ENCODE measurements at regions not wholly inside any gene's neighbourhood (a gene's known extent, or its start where the extent isn't known, plus 50 kb on each side); places are given as distances from the start of the nearest gene placed in this dataset.
A peak's percentile ranks its signal among the peaks of the same experiment; 100 is the strongest.

GRCh38 chr9:19994296-19994695 lies 205.5 kb upstream of the SLC24A2 start:
- no peak for DNase-seq

- DNase-seq: no peak
Observed at GRCh38 chr9:19992556-19992955, 203.7 kb upstream of the SLC24A2 start.

- DNase-seq: no peak
Observed at GRCh38 chr9:19989213-19989612, 200.4 kb upstream of the SLC24A2 start.

- no peak for DNase-seq
Observed at GRCh38 chr9:19988281-19988680, 199.4 kb upstream of the SLC24A2 start.

- DNase-seq: no peak
Observed at GRCh38 chr9:19985081-19985480, 196.2 kb upstream of the SLC24A2 start.

- DNase-seq: peak; percentile 14
Observed at GRCh38 chr9:19976226-19976625, 187.4 kb upstream of the SLC24A2 start.

GRCh38 chr9:19975499-19975898 lies 186.7 kb upstream of the SLC24A2 start:
- DNase-seq: no peak

- DNase-seq: no peak
Observed at GRCh38 chr9:19969721-19970120, 180.9 kb upstream of the SLC24A2 start.

GRCh38 chr9:19967888-19968459 lies 179.1 kb upstream of the SLC24A2 start:
- no peak for DNase-seq

- no peak for DNase-seq
Observed at GRCh38 chr9:19967216-19967887, 178.5 kb upstream of the SLC24A2 start.

- no peak for DNase-seq
Observed at GRCh38 chr9:19965336-19965735, 176.5 kb upstream of the SLC24A2 start.

GRCh38 chr9:19947996-19948395 lies 159.2 kb upstream of the SLC24A2 start:
- DNase-seq: no peak

- no peak for DNase-seq
Observed at GRCh38 chr9:19946441-19947109, 157.7 kb upstream of the SLC24A2 start.

- DNase-seq: no peak
Observed at GRCh38 chr9:19941874-19942273, 153.0 kb upstream of the SLC24A2 start.

- DNase-seq: no peak
Observed at GRCh38 chr9:19940811-19941535, 152.1 kb upstream of the SLC24A2 start.

- DNase-seq: no peak
Observed at GRCh38 chr9:19939734-19940278, 151.0 kb upstream of the SLC24A2 start.

GRCh38 chr9:19938990-19939733 lies 150.3 kb upstream of the SLC24A2 start:
- DNase-seq: no peak

GRCh38 chr9:19937121-19937520 lies 148.3 kb upstream of the SLC24A2 start:
- no peak for DNase-seq

- no peak for DNase-seq
Observed at GRCh38 chr9:19936598-19936997, 147.8 kb upstream of the SLC24A2 start.

GRCh38 chr9:19935422-19935821 lies 146.6 kb upstream of the SLC24A2 start:
- DNase-seq: no peak

GRCh38 chr9:19934301-19934871 lies 145.5 kb upstream of the SLC24A2 start:
- DNase-seq: no peak
